NCI-H460 (cell line): ENCODE measurements at regions not wholly inside any gene's neighbourhood (a gene's known extent, or its start where the extent isn't known, plus 50 kb on each side); places are given as distances from the start of the nearest gene placed in this dataset.

Experiments
- DNase-seq: peaks from one replicate; pipeline ENCODE4 v3.0.0-alpha.2; 2016; ENCODE audit warnings: low read depth; ENCODE audit errors: extremely low read depth

GRCh38 chr2:82501217-82501616, 1957.9 kb downstream of the SUCLG1 start:
- DNase-seq, result no peak

GRCh38 chr2:82498777-82499443, 1960.2 kb downstream of the SUCLG1 start:
- DNase-seq, result no peak

GRCh38 chr2:82494739-82495138, 1964.3 kb downstream of the SUCLG1 start:
- DNase-seq, result no peak

GRCh38 chr2:82491591-82491990, 1967.5 kb downstream of the SUCLG1 start:
- DNase-seq, result no peak

- no peak for DNase-seq
These were observed 1971.7 kb downstream of the SUCLG1 start for GRCh38 chr2:82487354-82487753.

- no peak for DNase-seq
These were observed 1973.4 kb downstream of the SUCLG1 start for GRCh38 chr2:82485701-82486100.

GRCh38 chr2:82481207-82481606, 1977.9 kb downstream of the SUCLG1 start:
- DNase-seq, result no peak

GRCh38 chr2:82478641-82479040, 1980.4 kb downstream of the SUCLG1 start:
- no peak for DNase-seq

GRCh38 chr2:82476094-82476493, 1983.0 kb downstream of the SUCLG1 start:
- DNase-seq, result no peak

- no peak for DNase-seq
These were observed 2030.8 kb downstream of the SUCLG1 start for GRCh38 chr2:82428251-82428650.

- peak; percentile 4 for DNase-seq
These were observed 2047.1 kb downstream of the SUCLG1 start for GRCh38 chr2:82412021-82412420.

- DNase-seq, result peak; percentile 4
These were observed 2048.0 kb downstream of the SUCLG1 start for GRCh38 chr2:82411071-82411470.

- DNase-seq, result no peak
These were observed 2063.5 kb downstream of the SUCLG1 start for GRCh38 chr2:82395531-82395930.

- DNase-seq, result no peak
These were observed 2067.7 kb downstream of the SUCLG1 start for GRCh38 chr2:82391386-82391785.

- no peak for DNase-seq
These were observed 2051.1 kb upstream of the LRRTM1 start for GRCh38 chr2:82355622-82356021.

- no peak for DNase-seq
These were observed 2041.4 kb upstream of the LRRTM1 start for GRCh38 chr2:82345910-82346309.

- peak; percentile 16 for DNase-seq
These were observed 2040.1 kb upstream of the LRRTM1 start for GRCh38 chr2:82344670-82345069.

GRCh38 chr2:82342356-82342755, 2037.8 kb upstream of the LRRTM1 start:
- no peak for DNase-seq

GRCh38 chr2:82340578-82341053, 2036.1 kb upstream of the LRRTM1 start:
- no peak for DNase-seq

- DNase-seq, result no peak
These were observed 2035.3 kb upstream of the LRRTM1 start for GRCh38 chr2:82339805-82340204.

GRCh38 chr2:82333697-82334096, 2029.1 kb upstream of the LRRTM1 start:
- no peak for DNase-seq

GRCh38 chr2:82330155-82330554, 2025.6 kb upstream of the LRRTM1 start:
- DNase-seq, result no peak
